ENCODE measurements at regions not wholly inside any gene's neighbourhood (a gene's known extent, or its start where the extent isn't known, plus 50 kb on each side); places are given as distances from the start of the nearest gene placed in this dataset.

GRCh38 chr12:79534029-79534867, 156.5 kb downstream of the PAWR start:
- peak in 1 of 51 donors; percentile 11 for DNase-seq

- no peak for DNase-seq
These were observed 157.9 kb downstream of the PAWR start for GRCh38 chr12:79532907-79533288.

- no peak for DNase-seq
These were observed 159.2 kb downstream of the PAWR start for GRCh38 chr12:79531518-79531917.

GRCh38 chr12:79527473-79527872, 163.3 kb downstream of the PAWR start:
- DNase-seq = no peak

- no peak for DNase-seq
These were observed 165.4 kb downstream of the PAWR start for GRCh38 chr12:79525357-79525756.

GRCh38 chr12:79524507-79525148, 166.1 kb downstream of the PAWR start:
- DNase-seq = no peak

GRCh38 chr12:79522989-79523386, 167.8 kb downstream of the PAWR start:
- DNase-seq = no peak

GRCh38 chr12:79522257-79522988, 168.3 kb downstream of the PAWR start:
- DNase-seq = no peak

GRCh38 chr12:79521576-79521975, 169.2 kb downstream of the PAWR start:
- no peak for DNase-seq

DNA sequence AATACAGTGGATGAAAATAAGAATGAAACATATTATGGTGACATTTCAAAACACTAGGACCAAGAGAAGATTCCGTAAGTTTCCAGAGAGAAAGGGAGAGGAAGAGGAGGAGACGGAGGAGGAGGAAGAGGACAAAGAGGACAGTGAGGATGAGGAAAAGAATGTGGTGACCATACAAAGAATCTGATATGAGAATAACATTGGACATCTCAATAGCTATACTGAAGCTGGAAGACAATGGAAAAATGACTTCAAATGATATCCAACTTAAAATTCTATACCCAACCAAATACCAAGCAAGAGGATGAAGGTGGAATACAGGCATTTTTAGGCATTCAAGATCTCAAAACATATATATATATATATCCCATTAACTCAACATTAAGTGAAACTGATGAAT, 173.4 kb downstream of the PAWR start:
- no peak for DNase-seq

DNA sequence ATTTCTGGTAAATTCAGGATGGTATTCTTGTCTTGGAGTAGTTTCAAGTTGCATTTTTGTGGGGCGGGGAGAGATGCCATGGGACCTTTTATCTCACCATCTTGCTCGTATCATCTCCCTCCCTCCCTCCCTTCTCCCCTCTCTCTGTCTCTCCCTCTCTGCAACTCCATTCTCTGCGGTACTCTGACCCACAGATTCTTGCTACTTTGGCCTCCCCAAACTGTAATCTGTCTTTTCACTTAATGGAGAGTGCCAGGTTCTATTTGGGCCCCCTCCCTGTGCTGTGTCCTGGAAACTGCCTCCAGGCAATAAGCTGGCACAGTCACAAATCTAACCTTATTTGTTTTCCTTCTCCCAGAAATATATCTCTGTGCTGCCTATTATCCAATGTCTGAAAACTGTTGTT, 175.2 kb downstream of the PAWR start:
- no peak for DNase-seq

GRCh38 chr12:79514730-79515529, 175.8 kb downstream of the PAWR start:
- no peak for DNase-seq

GRCh38 chr12:79512068-79512467, 178.7 kb downstream of the PAWR start:
- DNase-seq = no peak

GRCh38 chr12:79508622-79509021, 182.1 kb downstream of the PAWR start:
- DNase-seq = no peak
